Kidney epithelial cell (primary cell): ENCODE measurements at regions not wholly inside any gene's neighbourhood (a gene's known extent, or its start where the extent isn't known, plus 50 kb on each side); places are given as distances from the start of the nearest gene placed in this dataset.

Source experiments
- DNase-seq: peaks from one replicate; pipeline ENCODE4 v3.0.0-alpha.2; 2010; ENCODE audit warnings: low read depth
- H3K27me3 ChIP-seq: 2 replicates; pipeline ENCODE4 v1.6.0; 2011; ENCODE audit warnings: low read length; ENCODE audit not compliant: control insufficient read depth, insufficient read depth
- H3K36me3 ChIP-seq: 2 replicates; pipeline ENCODE4 v1.5.1; 2011; ENCODE audit warnings: low read length; ENCODE audit not compliant: control insufficient read depth, insufficient read depth
- H3K4me3 ChIP-seq: 2 replicates; pipeline ENCODE4 v1.5.1; 2011; ENCODE audit warnings: low read depth, mild to moderate bottlenecking, control low read depth, low read length
- CTCF ChIP-seq: IDR thresholded peaks from 2 replicates; pipeline ENCODE4 v1.5.1; 2011; ENCODE audit warnings: mild to moderate bottlenecking, moderate library complexity, low read length, control low read depth, inconsistent platforms; ENCODE audit not compliant: insufficient read depth, poor library complexity, severe bottlenecking

- no peak for DNase-seq
- Histone ChIP-seq H3K4me3 (no peak overlapping the region), H3K36me3 (no peaks in the 10 kb centered on the region), H3K27me3 (no peaks in the 10 kb centered on the region)
- TF ChIP-seq CTCF, result no peak
These were observed 222.4 kb downstream of the ANTXR2 start for GRCh38 chr4:79850626-79851025.

- DNase-seq, result no peak
- H3K4me3 ChIP-seq, result no peak overlapping the region
- H3K27me3 ChIP-seq, result no peaks in the 10 kb centered on the region
- no peaks in the 10 kb centered on the region for H3K36me3 ChIP-seq
- TF ChIP-seq CTCF, result no peak
These were observed 224.7 kb downstream of the ANTXR2 start for GRCh38 chr4:79848329-79848728.

- no peaks in the 10 kb centered on the region for H3K27me3 ChIP-seq
- no peaks in the 10 kb centered on the region for H3K36me3 ChIP-seq
- H3K4me3 ChIP-seq, result no peak overlapping the region
- no peak for DNase-seq
- TF ChIP-seq CTCF, result no peak
These were observed 225.6 kb downstream of the ANTXR2 start for GRCh38 chr4:79847411-79847810.

GRCh38 chr4:79842162-79842561 is 230.9 kb downstream of the ANTXR2 start:
- Histone ChIP-seq H3K36me3 (no peaks in the 10 kb centered on the region), H3K4me3 (no peak overlapping the region), H3K27me3 (no peaks in the 10 kb centered on the region)
- DNase-seq, result no peak
- TF ChIP-seq CTCF, result no peak

- TF ChIP-seq CTCF, result no peak
- no peak for DNase-seq
These were observed 239.2 kb downstream of the ANTXR2 start for GRCh38 chr4:79833857-79834256.

GRCh38 chr4:79831701-79832514 is 241.1 kb downstream of the ANTXR2 start:
- H3K4me3 ChIP-seq, result no peak overlapping the region
- no peak for DNase-seq
- no peak for TF ChIP-seq CTCF

More at GRCh38 chr4:79833857-79834256, 239.2 kb downstream of the ANTXR2 start:
- Histone ChIP-seq H3K27me3 (no peaks in the 10 kb centered on the region), H3K36me3 (no peaks in the 10 kb centered on the region), H3K4me3 (no peak overlapping the region)

More at GRCh38 chr4:79831701-79832514, 241.1 kb downstream of the ANTXR2 start:
- H3K36me3 ChIP-seq, result no peaks in the 10 kb centered on the region
- no peaks in the 10 kb centered on the region for H3K27me3 ChIP-seq
